ENCODE measurements at regions not wholly inside any gene's neighbourhood (a gene's known extent, or its start where the extent isn't known, plus 50 kb on each side); places are given as distances from the start of the nearest gene placed in this dataset.

- H3K4me3 ChIP-seq (ENCODE audit: low read depth, low read length), result no peak overlapping the region
- no peak for TF ChIP-seq CTCF (IDR thresholded peaks at IDR 0.05; ENCODE audit: low read depth, low read length)
Measured at GRCh38 chr11:127217452-127218274, 217.1 kb upstream of the KIRREL3 start.

- H3K4me3 ChIP-seq (ENCODE audit: low read depth, low read length), result no peak overlapping the region
- TF ChIP-seq CTCF (IDR thresholded peaks at IDR 0.05; ENCODE audit: low read depth, low read length), result no peak
Measured at GRCh38 chr11:127205688-127206217, 205.2 kb upstream of the KIRREL3 start.

GRCh38 chr11:127203490-127203889 lies 202.9 kb upstream of the KIRREL3 start:
- no peak for TF ChIP-seq CTCF (IDR thresholded peaks at IDR 0.05; ENCODE audit: low read depth, low read length)
- no peak overlapping the region for H3K4me3 ChIP-seq (ENCODE audit: low read depth, low read length)

- TF ChIP-seq CTCF (IDR thresholded peaks at IDR 0.05; ENCODE audit: low read depth, low read length), result no peak
- no peak overlapping the region for H3K4me3 ChIP-seq (ENCODE audit: low read depth, low read length)
Measured at GRCh38 chr11:127202105-127202504, 201.5 kb upstream of the KIRREL3 start.

DNA sequence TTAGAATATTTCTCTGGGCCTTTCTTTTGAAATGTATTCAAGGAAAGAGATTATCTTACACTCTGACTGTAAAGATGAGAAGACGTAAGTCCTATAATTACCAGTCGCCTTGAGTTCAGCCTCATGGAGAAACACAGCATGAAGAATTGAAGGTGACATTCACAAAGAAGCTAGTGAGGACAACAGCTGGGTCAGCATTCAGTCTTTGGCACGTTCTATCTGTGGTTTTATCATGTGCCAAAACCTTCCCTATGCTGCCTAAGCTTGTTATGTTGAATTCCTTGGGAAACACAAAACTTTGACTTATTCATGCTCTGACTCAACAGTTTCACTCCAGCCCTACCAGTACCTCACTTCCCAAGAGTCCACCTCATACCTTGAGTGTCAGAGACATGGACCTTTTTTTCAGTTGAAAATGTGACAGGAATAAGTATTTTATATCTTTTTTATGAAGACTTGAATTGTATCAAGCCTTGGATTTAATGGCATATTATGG lies 198.8 kb upstream of the KIRREL3 start:
- TF ChIP-seq CTCF (IDR thresholded peaks at IDR 0.05; ENCODE audit: low read depth, low read length), result no peak
- H3K4me3 ChIP-seq (ENCODE audit: low read depth, low read length), result no peak overlapping the region

- TF ChIP-seq CTCF (IDR thresholded peaks at IDR 0.05; ENCODE audit: low read depth, low read length), result no peak
- H3K4me3 ChIP-seq (ENCODE audit: low read depth, low read length), result no peak overlapping the region
Measured at GRCh38 chr11:127195501-127196120, 195.0 kb upstream of the KIRREL3 start.

DNA sequence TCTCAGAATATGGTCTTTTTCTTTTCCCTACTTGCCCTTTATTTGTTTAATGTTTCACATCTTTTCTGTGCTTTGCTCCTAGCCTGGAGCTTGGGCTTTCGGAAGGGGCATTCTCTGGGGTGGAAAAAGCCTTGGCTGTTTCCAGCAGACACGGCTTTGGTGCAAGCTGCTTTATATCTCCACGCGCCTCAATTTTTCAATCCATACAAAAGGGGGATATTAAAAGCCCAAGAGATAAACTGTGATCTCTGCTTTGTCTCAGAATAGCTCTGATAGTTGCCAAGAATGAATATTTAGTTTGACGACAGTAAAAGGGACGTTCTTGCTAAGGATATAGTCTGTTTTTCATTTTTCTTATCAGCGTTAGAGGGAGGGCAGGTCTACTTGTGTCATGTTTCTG lies 194.0 kb upstream of the KIRREL3 start:
- TF ChIP-seq CTCF (IDR thresholded peaks at IDR 0.05; ENCODE audit: low read depth, low read length), result no peak
- no peak overlapping the region for H3K4me3 ChIP-seq (ENCODE audit: low read depth, low read length)

Measured in WI38 (cell line).